GM23248 (cell line): ENCODE measurements at regions not wholly inside any gene's neighbourhood (a gene's known extent, or its start where the extent isn't known, plus 50 kb on each side); places are given as distances from the start of the nearest gene placed in this dataset.

ENCODE experiments used
- DNase-seq: peaks from one replicate; pipeline ENCODE4 v3.0.0-alpha.2; 2015
- H2AFZ ChIP-seq: fragments of 200-600 bp; sonication (generic); 2 replicates; pipeline ENCODE4 v1.6.1; 2016; ENCODE audit warnings: antibody characterized with exemption
- H3F3A ChIP-seq: fragments of 200-600 bp; sonication (generic); 2 replicates; pipeline ENCODE4 v1.6.1; 2016; ENCODE audit warnings: mild to moderate bottlenecking, antibody characterized with exemption, mixed run types; ENCODE audit not compliant: insufficient read depth
- H3K27ac ChIP-seq: fragments of 200-600 bp; sonication (generic); 2 replicates; pipeline ENCODE4 v1.5.1; 2016; ENCODE audit warnings: mild to moderate bottlenecking
- H3K27me3 ChIP-seq: fragments of 200-600 bp; sonication (generic); replicated peaks from 2 replicates; pipeline ENCODE4 v1.6.1; 2016; ENCODE audit warnings: mild to moderate bottlenecking; ENCODE audit not compliant: insufficient read depth
- H3K36me3 ChIP-seq: fragments of 200-600 bp; sonication (generic); 2 replicates; pipeline ENCODE4 v1.6.1; 2016; ENCODE audit warnings: low read depth, mild to moderate bottlenecking
- H3K4me1 ChIP-seq: fragments of 200-600 bp; sonication (generic); 2 replicates; pipeline ENCODE4 v1.6.1; 2016; ENCODE audit warnings: mild to moderate bottlenecking; ENCODE audit not compliant: insufficient read depth
- H3K4me2 ChIP-seq: fragments of 200-600 bp; sonication (generic); one replicate; pipeline ENCODE4 v1.6.1; 2016; ENCODE audit warnings: mild to moderate bottlenecking; ENCODE audit not compliant: unreplicated experiment
- H3K4me3 ChIP-seq: fragments of 200-600 bp; sonication (generic); 2 replicates; pipeline ENCODE4 v1.5.1; 2016; ENCODE audit warnings: mild to moderate bottlenecking
- H3K79me2 ChIP-seq: fragments of 200-600 bp; sonication (generic); 2 replicates; pipeline ENCODE4 v1.6.1; 2016; ENCODE audit warnings: mild to moderate bottlenecking; ENCODE audit not compliant: insufficient read depth
- H3K9ac ChIP-seq: fragments of 200-600 bp; sonication (generic); 2 replicates; pipeline ENCODE4 v1.6.1; 2016; ENCODE audit warnings: mild to moderate bottlenecking
- H3K9me2 ChIP-seq: fragments of 200-600 bp; sonication (generic); 2 replicates; pipeline ENCODE4 v1.6.1; 2016; ENCODE audit warnings: mixed run types, mild to moderate bottlenecking, moderate library complexity; ENCODE audit not compliant: insufficient read depth
- H3K9me3 ChIP-seq: fragments of 200-600 bp; sonication (generic); one replicate; pipeline ENCODE4 v1.6.1; 2017; ENCODE audit warnings: low read depth
- H4K20me1 ChIP-seq: fragments of 200-600 bp; sonication (generic); 2 replicates; pipeline ENCODE4 v1.6.0; 2016; ENCODE audit not compliant: insufficient read depth
- EZH2 ChIP-seq: fragments of 200-600 bp; sonication (generic); IDR thresholded peaks from 2 replicates; pipeline ENCODE4 v1.6.1; 2018; ENCODE audit warnings: antibody characterized with exemption, mild to moderate bottlenecking; ENCODE audit not compliant: insufficient read depth, poor library complexity, severe bottlenecking
- EZH2phosphoT487 ChIP-seq: fragments of 200-600 bp; sonication (generic); IDR thresholded peaks from 2 replicates; pipeline ENCODE4 v1.6.1; 2018; ENCODE audit warnings: antibody characterized with exemption, moderate library complexity, mild to moderate bottlenecking, low read depth; ENCODE audit not compliant: insufficient read depth
- WGBS, 2 experiments: methylation state at CpG; one replicate each; pipeline ENCODE4 v1.1.6; 2015 to 2017; ENCODE audit warnings: low lambda C conversion rate in 2 of 2, low coverage in 1 of 2; ENCODE audit errors: missing lambda C conversion rate in 2 of 2; 5-methylcytosine and 5-hydroxymethylcytosine counted together
- in situ Hi-C: fragments of 300-500 bp; cut with MboI; formaldehyde crosslinking; loops from 2 replicates; pipeline ENCODE4 v1.15.0; 2020

DNA sequence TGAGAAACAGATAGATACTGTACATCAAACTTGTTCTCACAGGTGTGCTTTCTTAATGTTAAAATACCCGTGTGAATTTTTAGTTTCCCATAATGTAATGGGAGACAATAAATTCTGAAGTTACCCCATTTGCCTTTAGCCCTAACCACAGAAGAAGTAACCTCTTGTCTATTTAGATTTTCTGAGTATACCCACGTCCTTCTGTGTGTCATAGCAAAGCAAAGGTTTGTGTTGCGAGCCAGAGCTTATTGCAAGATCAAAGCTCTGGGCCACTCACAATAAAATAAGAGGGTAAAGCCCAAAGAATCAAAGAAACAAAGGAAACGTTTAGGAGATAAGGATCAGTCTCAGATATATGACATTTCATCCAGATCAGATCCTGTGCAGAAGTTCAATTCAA, 73.9 kb downstream of the BMP4 start:
- TF ChIP-seq EZH2 (no peak), EZH2phosphoT487 (no peak)
- 27 to 31% methylated on average over 4 of the region's 4 CpGs for WGBS, 2 experiments
- 0 out of 2 replicates have a peak, but pooled peaks cover 6% of the 10 kb centered on the region for H3K27me3 ChIP-seq
- H3K9me3 ChIP-seq, result no peaks in the 10 kb centered on the region
- no peaks in the 10 kb centered on the region for H3F3A ChIP-seq
- H3K4me1 ChIP-seq, result no peaks in the 10 kb centered on the region
- H2AFZ ChIP-seq, result no peak overlapping the region
- H3K4me2 ChIP-seq, result no peak overlapping the region
- H3K9me2 ChIP-seq, result no peaks in the 10 kb centered on the region
- H4K20me1 ChIP-seq, result no peaks in the 10 kb centered on the region
- no peaks in the 10 kb centered on the region for H3K36me3 ChIP-seq
- H3K4me3 ChIP-seq, result no peak overlapping the region
- no peaks in the 10 kb centered on the region for H3K79me2 ChIP-seq
- no peak for DNase-seq
- in situ Hi-C loops, result no loop called here
- no peak overlapping the region for H3K9ac ChIP-seq
- no peak overlapping the region for H3K27ac ChIP-seq

DNA sequence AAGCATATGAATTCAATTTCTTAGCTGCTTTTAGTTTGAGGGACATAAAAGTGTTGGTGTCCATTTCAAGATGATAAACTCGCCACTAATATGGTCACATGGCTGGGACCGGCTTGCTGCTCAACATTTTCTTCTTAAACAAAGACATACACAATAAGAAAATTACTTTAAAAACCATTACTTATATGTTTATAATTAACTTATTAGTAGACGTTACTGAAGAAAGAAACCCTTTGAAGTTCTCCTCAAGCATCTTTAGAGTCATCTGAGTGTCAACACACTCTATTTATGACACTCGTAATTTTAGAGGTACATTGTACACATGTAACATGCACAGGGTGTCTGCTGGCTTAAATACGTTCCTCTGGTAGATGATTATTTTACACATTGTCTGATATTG, 74.7 kb downstream of the BMP4 start:
- no peak for TF ChIP-seq EZH2phosphoT487
- no peak for TF ChIP-seq EZH2
- Histone ChIP-seq H4K20me1 (no peaks in the 10 kb centered on the region), H3K9me3 (no peaks in the 10 kb centered on the region), H3K9ac (no peak overlapping the region), H3K4me2 (no peak overlapping the region), H3K79me2 (no peaks in the 10 kb centered on the region), H2AFZ (no peak overlapping the region), H3K9me2 (no peaks in the 10 kb centered on the region), H3K36me3 (no peaks in the 10 kb centered on the region), H3K4me3 (no peak overlapping the region), H3K4me1 (no peaks in the 10 kb centered on the region), H3K27me3 (0 out of 2 replicates have a peak, but pooled peaks cover 6% of the 10 kb centered on the region), H3K27ac (no peak overlapping the region), H3F3A (no peaks in the 10 kb centered on the region)
- DNase-seq, result no peak
- in situ Hi-C loops, result no loop called here
- WGBS, 2 experiments, result 36% methylated on average over 5 of the region's 5 CpGs

DNA sequence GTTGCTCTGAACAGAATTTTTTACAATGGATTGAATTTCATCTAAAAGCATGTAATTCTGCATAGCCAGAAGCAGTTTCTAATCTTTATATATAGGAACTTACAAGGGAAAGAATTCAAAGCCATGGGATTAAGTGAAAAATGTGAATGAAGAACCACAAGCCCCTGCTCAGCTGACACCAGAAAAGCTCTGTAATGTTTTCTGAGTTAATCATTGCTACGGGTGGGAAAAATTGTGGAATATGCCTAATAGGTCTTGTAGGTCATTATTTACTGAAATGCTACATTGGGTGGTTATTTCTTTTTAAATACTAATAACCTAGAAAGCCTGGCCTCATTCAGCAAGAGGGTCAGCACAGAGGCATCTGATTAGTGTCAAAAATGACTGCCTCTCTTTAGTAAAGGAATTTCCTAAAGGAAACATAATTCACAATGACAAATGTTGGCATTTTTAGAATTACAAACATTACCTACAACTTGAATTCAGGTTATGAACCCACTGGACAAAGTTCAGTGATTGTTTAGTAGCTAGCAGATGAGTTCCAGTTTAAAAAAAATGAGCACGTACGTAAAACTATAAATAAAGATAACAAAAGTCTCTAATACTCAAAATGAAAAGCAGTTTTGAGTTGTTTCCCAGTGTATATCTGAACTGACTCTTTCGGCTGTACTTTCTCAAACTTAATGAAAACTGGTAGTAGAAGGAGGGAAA, 75.3 kb downstream of the BMP4 start:
- no peak for DNase-seq
- H3K9me3 ChIP-seq, result no peaks in the 10 kb centered on the region
- H3K9ac ChIP-seq, result no peak overlapping the region
- 66 to 69% methylated on average over 4 of the region's 4 CpGs for WGBS, 2 experiments
- no peaks in the 10 kb centered on the region for H3K36me3 ChIP-seq
- no peaks in the 10 kb centered on the region for H3K9me2 ChIP-seq
- 0 out of 2 replicates have a peak, but pooled peaks cover 6% of the 10 kb centered on the region for H3K27me3 ChIP-seq
- H3K4me1 ChIP-seq, result no peaks in the 10 kb centered on the region
- in situ Hi-C loops, result no loop called here
- no peak overlapping the region for H3K4me3 ChIP-seq
- no peaks in the 10 kb centered on the region for H3F3A ChIP-seq
- no peak overlapping the region for H3K27ac ChIP-seq
- H3K4me2 ChIP-seq, result no peak overlapping the region
- H3K79me2 ChIP-seq, result no peaks in the 10 kb centered on the region
- H2AFZ ChIP-seq, result no peak overlapping the region
- TF ChIP-seq EZH2phosphoT487 (no peak), EZH2 (no peak)
- H4K20me1 ChIP-seq, result no peaks in the 10 kb centered on the region

DNA sequence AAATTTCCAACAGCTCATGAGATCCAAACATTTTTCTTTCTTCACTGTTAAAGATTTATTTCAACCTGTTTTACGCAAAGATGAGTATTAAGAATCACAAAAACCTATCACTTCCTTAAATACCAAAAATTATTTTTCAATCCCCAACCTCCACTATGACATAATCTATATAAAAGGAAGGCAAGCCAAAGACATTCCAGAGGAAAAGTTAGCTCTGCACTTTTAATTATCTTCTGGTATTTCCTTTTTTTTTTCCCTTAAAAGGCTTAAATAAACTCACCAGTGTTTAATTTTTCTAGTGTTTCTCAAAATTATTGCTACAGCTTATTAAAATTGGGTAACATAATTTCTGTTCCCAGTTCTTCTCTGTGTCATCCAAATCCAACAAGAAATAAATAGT, 75.9 kb downstream of the BMP4 start:
- in situ Hi-C loops, result no loop called here
- Histone ChIP-seq H3K9me2 (no peaks in the 10 kb centered on the region), H3K79me2 (no peaks in the 10 kb centered on the region), H3K9me3 (no peaks in the 10 kb centered on the region), H3K4me2 (no peak overlapping the region), H3F3A (no peaks in the 10 kb centered on the region), H3K4me3 (no peak overlapping the region), H3K36me3 (no peaks in the 10 kb centered on the region), H4K20me1 (no peaks in the 10 kb centered on the region), H3K4me1 (no peaks in the 10 kb centered on the region), H3K9ac (no peak overlapping the region), H3K27ac (no peak overlapping the region), H2AFZ (no peak overlapping the region), H3K27me3 (0 out of 2 replicates have a peak, but pooled peaks cover 6% of the 10 kb centered on the region)
- TF ChIP-seq EZH2, result no peak
- TF ChIP-seq EZH2phosphoT487, result no peak
- WGBS, 2 experiments, result 27 to 35% methylated on average over 1 of the region's 1 CpG
- DNase-seq, result no peak
